Stimulated activated CD4-positive, alpha-beta T cell treated with anti-CD3 and anti-CD28 coated beads, Interleukin-2, amount 100 ng/mL, for 24 hours (primary cell): ENCODE measurements at regions not wholly inside any gene's neighbourhood (a gene's known extent, or its start where the extent isn't known, plus 50 kb on each side); places are given as distances from the start of the nearest gene placed in this dataset.
"Not testable (repeated sequence)": the region's sequence is repeated elsewhere in the genome, so short reads cannot be mapped to it uniquely, and the experiment has no call there.

ENCODE experiments used
- DNase-seq, 2 donors: peaks; one replicate each; pipeline ENCODE4 v3.0.0-alpha.2; 2020

DNA sequence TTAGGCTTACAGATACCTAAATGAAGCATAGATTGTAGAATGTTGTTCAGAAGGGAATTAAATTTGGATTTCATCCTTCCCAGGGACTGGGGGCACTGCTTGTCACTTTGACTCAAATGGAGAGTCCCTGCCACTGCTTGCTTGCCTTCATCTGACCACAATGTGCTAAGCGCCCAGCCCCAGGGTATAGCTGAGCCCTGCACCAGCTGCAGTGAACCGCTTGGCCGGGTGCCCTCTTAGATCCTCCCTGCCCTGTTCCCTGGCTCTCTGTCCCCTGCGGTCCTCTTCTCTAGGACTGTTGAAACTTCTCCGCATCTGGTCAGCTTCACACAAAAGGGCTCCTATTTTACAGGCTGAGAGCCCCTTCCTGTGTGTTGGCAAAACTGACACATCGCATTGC, 170.9 kb downstream of the BCL2L11 start:
- DNase-seq = not testable (repeated sequence)

DNA sequence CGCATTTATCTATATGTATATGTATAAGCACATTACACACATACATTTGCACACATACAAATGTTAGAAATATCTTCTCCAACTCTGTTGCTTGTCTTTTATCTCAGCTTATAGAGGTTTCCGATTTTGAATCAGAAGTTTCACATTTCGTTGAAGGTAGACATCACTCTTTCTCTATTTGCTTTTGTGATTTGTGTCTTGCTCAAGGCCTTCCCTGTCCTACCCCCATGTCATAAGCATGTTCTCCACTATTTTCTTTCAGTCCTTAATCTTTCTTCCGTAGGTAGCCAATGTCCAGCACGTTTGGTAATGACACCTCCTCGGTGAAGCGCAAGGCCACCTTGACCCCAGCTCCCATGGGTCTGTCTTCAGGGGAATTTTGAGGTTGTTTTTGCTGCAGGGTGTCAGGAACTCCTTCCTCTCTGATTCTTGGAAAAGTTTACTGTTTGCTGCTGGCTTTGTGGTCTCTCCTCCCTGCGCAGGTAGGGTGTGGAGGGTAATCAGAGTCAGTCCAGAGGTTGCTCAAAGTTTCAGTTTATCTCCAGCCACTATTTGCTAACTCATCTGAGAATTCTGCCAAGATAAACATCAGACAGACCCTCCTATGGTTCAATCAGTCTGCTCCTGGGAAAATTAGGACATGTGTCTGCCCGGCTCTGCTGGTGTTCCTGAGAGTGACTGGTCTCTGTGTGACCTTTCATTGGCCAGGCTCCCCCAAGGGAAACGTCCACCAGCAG, 171.7 kb downstream of the BCL2L11 start:
- not testable (repeated sequence) for DNase-seq

DNA sequence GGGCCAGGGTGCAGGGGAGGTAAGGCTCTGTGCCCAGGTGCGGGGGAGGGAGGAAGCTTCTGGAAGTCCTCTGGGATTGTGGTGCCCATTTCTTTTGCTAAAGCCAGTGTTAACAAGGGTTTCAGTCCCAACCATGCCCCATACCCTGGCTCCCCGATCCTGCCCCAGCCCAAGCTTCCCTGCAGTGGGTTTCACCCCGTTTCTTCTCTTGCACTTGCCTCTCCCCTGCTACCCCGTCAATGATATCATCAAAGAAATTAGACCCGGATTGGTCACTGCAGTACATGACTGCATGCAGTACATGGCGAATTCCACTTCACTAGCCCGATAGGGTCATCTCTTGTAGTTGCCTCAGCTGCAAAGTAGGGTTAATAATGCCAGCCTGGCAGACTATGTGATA, 174.0 kb downstream of the BCL2L11 start:
- not testable (repeated sequence) for DNase-seq

DNA sequence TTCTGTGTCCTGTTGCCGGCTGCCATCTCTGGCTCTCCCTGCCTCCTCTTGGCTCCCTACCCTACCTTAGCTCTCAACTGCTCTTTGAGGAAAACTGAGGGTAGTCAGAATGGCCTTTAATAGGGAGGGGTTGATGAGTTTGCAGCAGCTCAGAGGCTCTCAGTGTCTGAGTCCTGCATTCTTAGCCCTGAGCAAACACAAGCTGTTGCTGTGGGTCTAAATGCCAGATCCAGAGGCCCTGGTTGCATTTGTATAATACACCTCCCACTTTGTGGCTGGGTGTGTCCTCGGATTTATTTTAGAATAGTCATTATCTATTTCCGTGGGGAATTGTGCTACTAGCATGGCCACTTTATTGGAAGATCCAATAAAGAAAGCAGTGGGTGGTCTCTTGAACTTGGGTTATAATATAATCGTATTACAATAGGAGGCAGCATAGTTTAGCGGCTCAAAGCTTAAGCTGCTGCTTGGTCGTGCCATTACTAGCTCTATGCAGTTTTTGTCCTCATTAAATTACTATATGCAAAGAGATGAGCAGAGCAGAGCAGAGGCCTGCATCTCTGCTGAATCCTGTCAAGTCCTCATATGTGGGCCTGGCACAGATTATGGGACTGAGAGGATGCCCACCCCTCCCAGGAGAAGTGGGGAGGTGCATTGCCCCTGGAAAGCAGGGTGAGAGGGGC, 175.5 kb downstream of the BCL2L11 start:
- not testable (repeated sequence) for DNase-seq

DNA sequence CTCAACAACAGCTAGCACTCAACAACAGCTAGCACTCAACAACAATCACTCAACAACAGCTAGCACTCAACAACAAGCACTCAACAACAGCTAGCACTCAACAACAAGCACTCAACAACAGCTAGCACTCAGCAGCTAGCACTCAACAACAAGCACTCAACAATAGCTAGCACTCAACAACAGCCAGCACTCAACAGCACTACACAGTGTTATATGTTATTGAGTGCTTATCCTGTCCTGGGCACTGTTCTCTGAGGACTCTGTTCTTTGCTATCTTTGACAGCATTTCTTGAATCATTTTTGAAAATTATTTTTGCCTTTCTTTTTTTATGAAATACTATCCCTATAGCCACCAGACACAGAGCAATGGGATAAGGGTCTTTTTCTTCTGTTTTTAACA, 176.4 kb downstream of the BCL2L11 start:
- not testable (repeated sequence) for DNase-seq

DNA sequence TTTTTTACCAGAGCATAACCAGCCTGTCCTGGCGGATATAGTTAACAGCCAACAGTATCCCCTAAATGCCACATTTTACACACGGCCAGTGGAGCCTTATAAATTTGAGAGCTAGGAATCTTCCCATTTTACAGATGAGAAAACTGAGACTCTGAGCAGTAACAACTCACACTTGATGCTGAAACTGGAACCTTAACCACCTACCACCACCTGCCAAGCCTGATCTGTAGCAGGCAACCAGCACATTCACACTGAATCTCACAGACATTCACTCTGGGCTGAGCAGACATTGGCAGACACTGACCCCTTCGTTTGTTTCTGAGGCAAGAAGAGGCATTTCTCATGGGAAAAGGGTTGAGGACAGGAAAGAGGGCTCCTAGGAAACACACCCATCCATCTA, 178.2 kb downstream of the BCL2L11 start:
- DNase-seq = not testable (repeated sequence)

DNA sequence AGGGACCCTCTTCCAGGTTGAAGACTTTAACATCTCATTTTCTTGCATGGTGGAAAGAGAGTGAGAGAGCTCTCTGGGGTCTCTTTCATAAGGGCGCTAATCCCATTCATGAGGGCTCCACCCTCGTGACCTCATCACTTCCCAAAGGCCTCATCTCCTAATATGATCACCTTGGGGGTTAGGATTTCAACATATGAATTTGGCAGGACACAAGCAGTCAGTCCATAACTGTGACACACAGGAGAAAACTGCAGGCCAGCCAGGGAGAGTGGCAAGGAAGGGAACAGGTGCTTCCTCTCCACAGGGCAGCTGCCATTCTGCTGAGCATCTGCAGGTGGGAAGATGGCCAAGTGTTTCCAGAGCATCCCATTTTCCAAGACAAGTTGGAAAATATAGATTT, 178.9 kb downstream of the BCL2L11 start:
- not testable (repeated sequence) for DNase-seq

DNA sequence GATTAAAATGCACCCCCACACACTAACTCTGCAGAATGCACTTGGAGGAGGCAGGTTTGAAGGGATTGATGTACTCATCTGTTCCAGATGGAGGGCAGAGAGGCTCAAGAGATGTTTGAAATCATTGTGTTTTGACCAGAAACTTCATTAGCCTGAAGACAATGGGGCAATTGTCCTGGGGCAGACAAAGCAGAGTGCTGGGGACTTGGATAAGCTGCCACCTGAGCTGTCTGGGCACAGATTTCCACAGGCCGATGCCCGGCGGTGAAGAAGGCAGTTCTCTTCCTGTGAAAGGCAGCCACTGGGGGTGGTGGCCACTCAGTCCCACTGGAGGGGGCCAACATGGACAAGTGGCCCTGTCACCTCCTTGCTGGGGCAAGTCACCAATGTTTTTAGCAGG, 181.0 kb downstream of the BCL2L11 start:
- not testable (repeated sequence) for DNase-seq

DNA sequence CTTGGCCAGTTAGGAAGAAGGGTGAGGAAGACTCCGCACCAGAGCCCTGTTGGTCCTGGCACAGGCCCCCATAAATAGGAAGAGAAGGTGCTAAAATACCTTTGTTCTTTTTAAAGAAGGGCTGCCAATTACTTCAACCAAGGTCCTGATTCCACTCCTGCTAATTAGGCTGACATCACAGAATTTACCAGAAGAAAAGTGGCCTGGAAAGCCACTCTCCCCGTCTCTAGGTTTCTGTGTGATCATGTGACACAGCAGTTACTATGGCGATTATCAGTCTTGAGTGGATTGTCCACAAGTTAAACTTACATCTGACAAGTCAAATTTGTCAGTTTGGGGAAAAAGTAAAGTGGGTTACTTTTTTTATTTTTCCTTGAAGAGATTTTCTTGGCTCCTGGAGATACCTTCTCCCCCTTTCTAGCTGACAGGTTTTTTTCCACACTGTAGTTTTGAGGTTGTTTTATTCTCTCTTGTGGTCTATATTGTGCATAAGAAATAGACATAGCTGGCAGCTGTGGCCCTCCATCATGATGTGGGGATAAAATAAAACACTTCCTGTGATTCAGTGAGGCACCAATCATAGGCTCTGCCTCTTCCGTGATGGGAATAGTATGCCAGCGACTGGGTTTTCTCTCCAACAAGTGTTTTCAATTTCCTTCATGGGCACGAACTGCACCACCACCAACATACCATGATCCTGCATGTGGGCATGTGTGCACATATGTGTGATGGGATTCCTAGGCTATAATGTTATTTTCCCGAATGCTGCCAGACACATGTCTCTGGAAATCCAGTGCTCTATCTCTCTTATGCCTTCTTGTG, 181.9 kb downstream of the BCL2L11 start:
- not testable (repeated sequence) for DNase-seq

DNA sequence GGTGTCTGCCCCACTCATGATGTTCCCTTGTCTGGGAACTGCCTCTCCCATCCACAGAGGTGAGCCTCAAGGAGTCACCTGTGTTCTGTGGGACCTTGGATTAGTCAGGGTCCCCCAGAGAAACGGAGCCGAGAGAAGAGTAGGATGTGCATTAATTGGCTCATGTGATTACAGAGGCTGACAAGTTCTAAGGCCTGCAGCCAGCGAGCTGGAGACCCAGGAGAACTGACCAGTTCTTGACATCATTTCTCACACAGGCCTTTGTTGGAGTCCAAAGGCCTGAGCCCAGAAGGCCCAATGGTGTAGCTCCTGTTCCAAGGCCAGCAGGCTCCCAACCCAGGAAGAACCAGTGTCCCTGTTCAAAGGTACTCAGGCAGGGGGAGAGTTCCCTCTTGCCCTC, 186.6 kb downstream of the BCL2L11 start:
- DNase-seq = not testable (repeated sequence)

DNA sequence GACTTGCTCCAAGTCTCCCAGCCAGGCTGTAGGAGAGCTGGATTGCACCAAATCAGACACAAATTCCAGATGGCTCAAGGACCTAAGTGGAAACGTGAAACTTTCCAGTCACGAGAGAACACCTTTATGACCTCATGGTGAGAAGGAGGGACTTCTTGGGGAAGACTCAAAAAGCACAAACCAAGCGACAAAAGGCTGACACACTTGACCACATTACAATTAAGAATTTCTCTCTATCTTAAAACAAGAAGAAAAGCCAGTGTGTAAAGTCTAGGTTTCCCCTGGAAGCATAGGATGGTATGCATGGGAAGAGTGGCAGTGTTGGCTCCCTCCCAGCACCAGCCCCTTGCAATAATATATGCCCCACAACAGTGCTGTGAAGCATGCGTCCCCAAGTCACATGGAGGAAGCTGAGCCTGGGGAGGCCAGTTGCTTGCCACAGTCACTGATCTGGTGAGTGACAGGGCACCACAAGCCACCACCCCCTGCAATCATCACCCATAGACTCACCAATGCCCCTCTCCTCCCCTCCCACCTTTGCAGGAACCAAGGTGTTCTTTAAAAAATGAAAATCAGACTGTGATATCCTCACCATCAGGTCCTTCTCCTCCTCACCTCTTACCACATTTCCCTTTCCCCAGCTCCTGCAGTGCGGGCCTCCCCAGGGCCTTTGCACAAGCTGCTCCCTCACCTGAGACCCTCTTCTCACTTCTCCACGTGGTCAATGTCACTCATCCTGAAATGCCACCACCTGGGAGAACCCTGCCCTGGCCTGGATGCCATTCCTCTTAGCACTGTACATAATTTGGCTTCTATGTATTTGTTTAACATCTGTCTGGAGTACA, 188.7 kb downstream of the BCL2L11 start:
- DNase-seq = not testable (repeated sequence)

DNA sequence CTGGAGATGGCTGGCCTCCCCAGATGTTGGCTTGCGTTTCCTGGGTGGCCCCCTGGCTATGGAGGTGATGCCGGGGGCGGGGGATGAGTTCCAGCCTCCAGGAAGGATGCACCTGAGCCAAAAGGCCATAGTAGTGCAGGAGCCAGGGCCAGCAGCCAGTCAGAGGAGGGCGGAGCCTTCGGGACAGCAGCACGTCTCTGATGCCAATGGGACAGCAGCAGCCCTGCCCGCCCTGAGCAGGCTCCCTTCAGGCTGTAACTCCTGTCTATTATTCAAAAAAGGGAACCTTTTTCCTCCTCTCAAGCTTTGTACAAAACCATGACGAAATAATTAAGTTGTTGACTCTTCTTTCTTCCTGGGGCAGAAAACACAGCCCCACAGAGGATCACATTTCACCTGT, 189.7 kb downstream of the BCL2L11 start:
- DNase-seq = not testable (repeated sequence)

DNA sequence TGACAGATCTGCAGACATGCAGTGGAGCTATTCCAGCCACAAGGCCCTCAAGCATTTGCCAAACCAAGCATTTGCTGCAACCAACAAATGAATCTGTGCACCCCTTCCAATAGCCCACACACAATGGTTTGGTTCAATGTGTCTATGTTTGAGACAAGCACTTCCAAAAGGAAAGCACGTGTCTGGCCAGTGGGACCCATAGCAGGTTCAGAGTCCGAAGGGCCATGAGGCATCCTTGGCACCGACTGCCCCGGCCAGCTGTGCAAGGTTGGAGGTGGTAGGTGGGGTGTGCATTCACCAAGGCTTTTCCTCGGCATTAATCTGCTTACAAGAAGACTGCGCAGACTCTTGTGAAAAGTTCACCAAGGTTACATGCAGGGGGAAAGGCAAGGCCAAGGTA, 190.9 kb downstream of the BCL2L11 start:
- DNase-seq = not testable (repeated sequence)

DNA sequence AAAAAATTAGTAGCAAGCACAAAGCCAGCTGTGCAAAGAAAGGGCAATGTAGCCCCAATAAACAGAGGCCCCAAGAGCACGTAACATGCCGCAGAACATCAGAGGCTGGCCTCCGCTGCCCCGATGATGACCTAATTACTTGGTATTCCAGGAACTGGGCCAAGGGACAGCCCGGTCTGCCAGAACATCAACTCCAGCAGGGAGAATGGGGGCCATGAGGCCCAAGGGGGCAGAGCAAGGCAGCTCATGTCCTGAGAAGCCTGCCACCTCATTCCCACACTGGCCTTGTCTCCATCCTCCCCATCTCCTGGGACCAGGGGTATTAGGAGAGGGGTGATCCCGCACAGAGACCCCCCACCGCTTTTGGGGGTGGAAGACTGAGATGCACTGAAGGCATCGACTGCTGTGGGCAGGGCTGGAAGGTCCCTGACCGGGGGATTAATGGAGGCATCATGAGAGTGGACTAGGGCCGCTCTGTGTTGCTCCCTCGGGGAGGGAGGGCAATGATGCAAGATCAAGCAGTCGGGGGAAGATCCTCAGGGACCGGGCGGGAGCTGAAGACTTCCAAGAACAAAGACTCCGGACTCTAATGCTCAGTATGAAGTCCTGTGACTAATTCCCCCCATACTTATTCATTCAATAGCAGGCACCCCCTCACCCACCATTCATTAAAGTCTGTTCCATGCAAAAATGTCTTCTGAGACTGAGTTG, 192.3 kb downstream of the BCL2L11 start:
- not testable (repeated sequence) for DNase-seq

DNA sequence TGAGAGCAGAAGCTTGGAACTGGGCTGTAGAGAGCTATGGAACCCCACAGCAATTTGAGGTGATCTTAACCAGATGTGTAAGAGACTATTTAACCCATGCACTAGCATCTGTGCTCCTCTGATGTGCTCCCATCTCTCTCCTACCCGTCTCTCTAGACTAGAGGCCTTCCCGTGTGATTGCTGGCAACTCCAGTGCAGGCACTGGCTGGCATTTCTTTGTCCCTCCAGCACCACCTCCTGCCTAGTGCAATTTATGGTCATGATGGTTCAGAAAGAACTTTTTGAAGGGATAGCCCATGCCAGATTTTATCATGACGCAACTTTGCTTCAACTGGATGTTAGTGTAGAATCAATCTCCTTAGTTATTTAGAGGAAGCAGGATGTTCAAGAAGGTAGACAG, 193.0 kb downstream of the BCL2L11 start:
- not testable (repeated sequence) for DNase-seq

DNA sequence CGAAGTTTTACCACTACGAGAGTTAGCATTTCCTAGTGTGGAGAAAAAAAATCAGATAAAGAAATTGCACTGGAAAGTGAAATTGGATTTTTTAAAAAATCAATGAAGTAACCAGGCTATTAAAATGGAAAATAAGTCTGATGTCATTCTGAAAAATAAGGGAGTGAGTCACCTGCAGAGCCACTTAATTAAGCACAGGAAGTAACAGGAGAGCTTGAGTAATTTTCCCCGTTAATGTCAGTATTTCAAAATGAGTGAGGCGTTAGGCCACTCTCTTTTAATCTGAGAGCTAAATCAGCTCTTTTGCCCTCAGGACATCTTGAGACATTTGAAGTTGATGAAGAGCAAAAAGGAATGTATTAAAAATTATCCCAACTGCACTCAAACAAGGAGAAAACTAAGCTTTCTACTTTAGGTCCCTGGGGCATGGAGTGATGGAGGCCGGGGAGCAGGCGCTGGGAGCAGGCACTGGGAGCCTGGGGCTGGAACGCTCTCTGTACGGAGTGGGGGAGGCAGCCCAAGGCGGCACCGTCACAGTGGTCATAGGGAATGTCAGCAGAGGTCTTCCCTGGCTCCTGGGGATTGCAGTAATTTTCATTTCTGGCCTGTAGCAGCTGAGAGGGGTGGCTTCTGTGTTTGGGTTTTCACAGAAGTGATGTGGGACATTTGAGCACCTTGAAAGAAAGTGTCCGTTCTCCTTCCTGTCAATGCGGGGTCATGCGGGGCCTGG, 194.6 kb downstream of the BCL2L11 start:
- not testable (repeated sequence) for DNase-seq

DNA sequence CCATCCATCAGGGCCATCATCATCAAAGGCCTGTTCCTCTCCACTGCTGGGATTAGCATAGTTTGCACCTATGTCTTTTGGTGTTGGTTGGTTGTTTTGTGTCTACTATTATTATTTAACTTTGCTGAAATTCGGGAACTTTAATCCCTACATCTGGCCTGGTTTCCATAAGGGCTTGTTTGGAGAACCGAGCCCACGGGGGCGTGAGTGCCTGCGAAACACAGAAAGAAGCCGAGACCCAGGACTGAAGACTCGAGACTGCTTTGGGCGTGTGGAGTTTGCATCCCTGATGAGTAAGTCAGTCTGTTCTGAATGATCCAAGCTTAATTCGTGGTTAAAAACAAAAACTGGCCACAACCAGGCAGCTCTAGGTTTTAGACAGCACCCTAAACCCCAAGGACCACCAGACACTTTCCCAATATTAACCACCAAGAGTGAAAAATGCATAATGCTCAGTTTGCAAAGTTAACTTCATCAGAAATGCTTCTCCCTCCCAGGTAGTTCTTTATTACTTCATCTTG, 195.6 kb downstream of the BCL2L11 start:
- not testable (repeated sequence) for DNase-seq

DNA sequence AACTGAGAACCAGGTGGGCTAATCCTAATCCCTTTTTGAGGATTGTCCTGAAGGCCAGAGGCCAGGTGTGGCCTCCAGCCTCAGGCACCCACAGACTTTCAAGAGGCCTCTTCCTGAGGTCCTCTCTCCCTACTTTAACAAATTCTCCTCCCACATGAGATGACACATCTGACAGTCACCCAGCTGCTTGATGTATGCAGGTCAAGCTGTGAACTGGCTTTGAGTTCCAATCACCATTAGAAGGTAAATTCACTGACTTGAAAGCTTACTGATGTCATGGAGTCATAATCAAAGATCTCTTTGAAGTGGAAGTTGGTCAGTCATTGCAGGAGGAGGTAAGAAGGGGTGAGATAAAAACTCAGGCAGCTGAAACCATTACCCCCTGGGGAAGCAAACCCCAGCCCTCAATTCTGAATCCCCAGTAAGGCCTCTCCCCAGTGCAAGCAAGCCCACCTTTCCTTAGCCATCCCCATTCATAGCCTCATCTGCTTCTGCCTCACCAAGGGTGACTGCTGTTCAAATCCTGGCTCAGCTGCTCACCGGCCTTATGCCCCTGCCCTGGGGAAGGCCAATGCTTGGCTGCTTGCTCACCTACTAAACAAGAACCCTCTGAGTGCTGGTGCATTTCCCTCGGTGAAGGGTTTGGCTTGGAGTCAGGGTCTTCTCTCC, 196.3 kb downstream of the BCL2L11 start:
- DNase-seq = not testable (repeated sequence)

DNA sequence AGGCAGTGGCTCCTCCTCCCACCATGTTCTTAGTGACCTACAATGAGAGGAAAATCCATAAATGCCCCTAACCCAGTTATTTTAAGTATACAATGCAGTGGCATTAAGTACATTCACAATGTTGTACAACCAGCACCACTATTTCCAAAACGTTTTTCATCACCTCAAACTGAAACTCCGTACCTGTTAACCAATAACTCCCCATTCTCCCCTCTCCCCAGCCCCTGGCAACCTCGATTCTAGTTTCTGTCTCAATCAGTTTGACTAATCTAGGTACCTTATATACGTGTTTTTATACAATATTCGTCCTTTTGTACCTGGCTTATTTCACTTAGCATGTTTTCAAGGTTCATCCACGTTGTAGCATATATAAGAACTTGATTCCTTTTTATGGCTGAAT, 198.8 kb downstream of the BCL2L11 start:
- not testable (repeated sequence) for DNase-seq

DNA sequence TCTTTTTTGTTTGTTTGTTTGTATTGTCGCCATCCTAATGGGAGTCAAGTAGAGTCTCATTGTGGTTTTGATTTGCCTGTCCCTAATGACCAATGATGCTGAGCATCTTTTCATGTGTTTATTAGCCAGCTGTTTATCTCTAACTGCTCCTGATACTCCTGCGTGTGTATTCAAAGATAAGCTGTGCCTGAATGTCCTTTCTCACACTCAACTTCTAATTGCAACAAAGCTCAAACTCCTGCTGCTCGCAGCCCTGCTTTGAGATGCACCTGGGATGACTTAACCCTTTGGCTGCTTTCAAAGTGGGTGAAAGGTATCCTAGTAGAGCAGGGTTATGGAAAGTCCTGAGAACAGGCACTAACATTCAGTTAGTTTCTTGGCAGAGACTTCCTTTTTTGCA, 199.6 kb downstream of the BCL2L11 start:
- DNase-seq = not testable (repeated sequence)
